ENCODE measurements at regions not wholly inside any gene's neighbourhood (a gene's known extent, or its start where the extent isn't known, plus 50 kb on each side); places are given as distances from the start of the nearest gene placed in this dataset.

DNA sequence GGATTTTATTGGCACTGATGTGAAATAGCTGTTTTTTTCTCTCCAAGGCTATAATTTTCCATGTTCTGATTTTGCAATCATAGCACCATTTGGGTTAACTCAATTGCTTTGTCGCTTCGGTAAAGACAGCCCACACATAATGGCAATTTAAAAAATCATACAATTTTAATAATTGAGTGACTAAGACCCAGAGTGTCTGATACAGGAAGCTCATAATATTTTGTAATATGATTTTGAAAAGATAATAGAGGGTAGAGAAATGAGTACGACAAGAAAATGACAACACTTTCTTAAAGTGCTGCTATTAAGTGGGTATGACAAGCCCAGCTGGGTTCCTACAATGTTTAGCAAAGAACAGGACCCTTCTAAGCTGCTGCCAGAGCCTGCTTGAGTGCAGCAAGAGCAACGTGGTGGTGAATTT, 439.1 kb downstream of the METTL15 start:
- TF ChIP-seq EZH2phosphoT487 (conservative IDR thresholded peaks at IDR 0.05; ENCODE audit: low read length) (no peak), CTCF (IDR thresholded peaks at IDR 0.05; ENCODE audit: insufficient read depth, low read length, poor library complexity, severe bottlenecking) (no peak)

Data from SU-DHL-6 (cell line).